Stimulated activated CD8-positive, alpha-beta memory T cell treated with anti-CD3 and anti-CD28 coated beads, Interleukin-4, amount 100 ng/mL, for 48 hours (primary cell): ENCODE measurements at regions not wholly inside any gene's neighbourhood (a gene's known extent, or its start where the extent isn't known, plus 50 kb on each side); places are given as distances from the start of the nearest gene placed in this dataset.
"Not testable (repeated sequence)": the region's sequence is repeated elsewhere in the genome, so short reads cannot be mapped to it uniquely, and the experiment has no call there.

ENCODE experiments used
- DNase-seq: peaks from one replicate; pipeline ENCODE4 v3.0.0-alpha.2; 2020

GRCh38 chr18:49731860-49732311 lies 81.4 kb downstream of the ACAA2 start:
- DNase-seq = no peak

- DNase-seq = no peak
These were observed 81.9 kb downstream of the ACAA2 start for GRCh38 chr18:49731421-49731841.

- no peak for DNase-seq
These were observed 82.4 kb downstream of the ACAA2 start for GRCh38 chr18:49730951-49731391.

- DNase-seq = peak; percentile 78
These were observed 84.8 kb downstream of the ACAA2 start for GRCh38 chr18:49728542-49728941.

- no peak for DNase-seq
These were observed 85.5 kb downstream of the ACAA2 start for GRCh38 chr18:49727816-49728215.

- no peak for DNase-seq
These were observed 86.7 kb downstream of the ACAA2 start for GRCh38 chr18:49726675-49726963.

GRCh38 chr18:49725809-49726674 lies 87.3 kb downstream of the ACAA2 start:
- DNase-seq = no peak

- DNase-seq = peak; percentile 50
These were observed 89.6 kb downstream of the ACAA2 start for GRCh38 chr18:49723648-49724180.

GRCh38 chr18:49722477-49722876 lies 90.9 kb downstream of the ACAA2 start:
- DNase-seq = no peak

- no peak for DNase-seq
These were observed 91.4 kb downstream of the ACAA2 start for GRCh38 chr18:49721981-49722380.

- DNase-seq = not testable (repeated sequence)
These were observed 92.4 kb downstream of the ACAA2 start for GRCh38 chr18:49720944-49721343.

GRCh38 chr18:49717617-49718016 lies 95.7 kb downstream of the ACAA2 start:
- DNase-seq = no peak

- DNase-seq = no peak
These were observed 97.3 kb downstream of the ACAA2 start for GRCh38 chr18:49716035-49716434.

GRCh38 chr18:49709347-49709690 lies 104.0 kb downstream of the ACAA2 start:
- DNase-seq = no peak

GRCh38 chr18:49708662-49709346 lies 104.5 kb downstream of the ACAA2 start:
- no peak for DNase-seq

GRCh38 chr18:49707599-49707998 lies 105.7 kb downstream of the ACAA2 start:
- DNase-seq = no peak

GRCh38 chr18:49704334-49704733 lies 109.0 kb downstream of the ACAA2 start:
- DNase-seq = no peak

- DNase-seq = no peak
These were observed 112.1 kb downstream of the ACAA2 start for GRCh38 chr18:49701190-49701589.

GRCh38 chr18:49699303-49699702 lies 114.0 kb downstream of the ACAA2 start:
- no peak for DNase-seq

GRCh38 chr18:49698525-49699025 lies 114.8 kb downstream of the ACAA2 start:
- no peak for DNase-seq

- no peak for DNase-seq
These were observed 115.4 kb downstream of the ACAA2 start for GRCh38 chr18:49697757-49698524.

GRCh38 chr18:49697049-49697448 lies 116.3 kb downstream of the ACAA2 start:
- no peak for DNase-seq

GRCh38 chr18:49694402-49694801 lies 118.9 kb downstream of the ACAA2 start:
- DNase-seq = no peak
